Activated B cell treated with CpG ODN at 0.5 μM for 24 hours (primary cell): ENCODE measurements at regions not wholly inside any gene's neighbourhood (a gene's known extent, or its start where the extent isn't known, plus 50 kb on each side); places are given as distances from the start of the nearest gene placed in this dataset.
A peak's percentile ranks its signal among the peaks of the same experiment; 100 is the strongest.
"Not testable (repeated sequence)": the region's sequence is repeated elsewhere in the genome, so short reads cannot be mapped to it uniquely, and the experiment has no call there.

ENCODE experiments used
- ATAC-seq: fragments of 200-7000 bp; cut with Tn5 transposase; one replicate; pipeline ENCODE4 v1.10.0; 2021; ENCODE audit warnings: low read depth, mild to moderate bottlenecking, moderate library complexity
- CTCF ChIA-PET: fragments of 350-600 bp; sonication (Branson Sonifier 250); formaldehyde crosslinking; loops from one replicate; lab custom pipeline; 2021; ENCODE audit warnings: antibody characterized with exemption; lab: Charles Lee
- POLR2A ChIA-PET: fragments of 350-600 bp; sonication (Branson Sonifier 250); formaldehyde crosslinking; loops from one replicate; lab custom pipeline; 2021; ENCODE audit warnings: antibody characterized with exemption; lab: Charles Lee
- DNase-seq: peaks from one replicate; pipeline ENCODE4 v3.0.0; 2022
- H3K27ac Mint-ChIP-seq: one replicate; pipeline ENCODE4 v1.8.0; 2020; ENCODE audit warnings: mixed read lengths
- H3K27me3 Mint-ChIP-seq: one replicate; pipeline ENCODE4 v1.8.0; 2021; ENCODE audit warnings: mixed read lengths
- H3K36me3 Mint-ChIP-seq: one replicate; pipeline ENCODE4 v1.8.0; 2021; ENCODE audit warnings: low read depth, mixed read lengths
- H3K4me1 Mint-ChIP-seq: one replicate; pipeline ENCODE4 v1.8.0; 2021; ENCODE audit warnings: mixed read lengths
- H3K4me3 Mint-ChIP-seq: one replicate; pipeline ENCODE4 v1.8.0; 2020; ENCODE audit warnings: mild to moderate bottlenecking, mixed read lengths
- H3K9me3 Mint-ChIP-seq: one replicate; pipeline ENCODE4 v1.8.0; 2020; ENCODE audit warnings: mixed read lengths
- intact Hi-C: fragments of 100-400 bp; cut with micrococcal nuclease; formaldehyde crosslinking; loops from one replicate; pipeline ENCODE4 v1.15.1; 2024

GRCh38 chr2:89195636-89196251 lies 504.3 kb downstream of the RPIA start:
- peak; percentile 55 for ATAC-seq
- H3K27ac Mint-ChIP-seq, CTCF ChIA-PET, DNase-seq, intact Hi-C loops, H3K9me3 Mint-ChIP-seq, H3K36me3 Mint-ChIP-seq, H3K4me3 Mint-ChIP-seq, H3K27me3 Mint-ChIP-seq, POLR2A ChIA-PET: not testable (repeated sequence)
- peaks cover 22% of the 10 kb centered on the region for H3K4me1 Mint-ChIP-seq

- Mint-ChIP-seq H3K4me3 (peak overlapping the region; percentile 56), H3K27ac (peak overlapping the region; percentile 50), H3K4me1 (peaks cover 22% of the 10 kb centered on the region)
- POLR2A ChIA-PET, H3K27me3 Mint-ChIP-seq, H3K36me3 Mint-ChIP-seq, intact Hi-C loops, DNase-seq, H3K9me3 Mint-ChIP-seq, CTCF ChIA-PET: not testable (repeated sequence)
- ATAC-seq: peak; percentile 88
Observed at GRCh38 chr2:89196719-89197118, 505.2 kb downstream of the RPIA start.

- POLR2A ChIA-PET, DNase-seq, H3K36me3 Mint-ChIP-seq, H3K27ac Mint-ChIP-seq, H3K9me3 Mint-ChIP-seq, intact Hi-C loops, H3K4me3 Mint-ChIP-seq, H3K27me3 Mint-ChIP-seq, CTCF ChIA-PET, ATAC-seq: not testable (repeated sequence)
- peaks cover 22% of the 10 kb centered on the region for H3K4me1 Mint-ChIP-seq
Observed at GRCh38 chr2:89198026-89198425, 506.6 kb downstream of the RPIA start.

- H3K36me3 Mint-ChIP-seq, H3K9me3 Mint-ChIP-seq, DNase-seq, POLR2A ChIA-PET, H3K4me3 Mint-ChIP-seq, H3K27me3 Mint-ChIP-seq, H3K27ac Mint-ChIP-seq, intact Hi-C loops, ATAC-seq, CTCF ChIA-PET: not testable (repeated sequence)
- peaks cover 19% of the 10 kb centered on the region for H3K4me1 Mint-ChIP-seq
Observed at GRCh38 chr2:89199453-89200246, 508.2 kb downstream of the RPIA start.

GRCh38 chr2:89200247-89200527 lies 508.7 kb downstream of the RPIA start:
- ATAC-seq, H3K9me3 Mint-ChIP-seq, H3K36me3 Mint-ChIP-seq, H3K27ac Mint-ChIP-seq, CTCF ChIA-PET, intact Hi-C loops, DNase-seq, H3K27me3 Mint-ChIP-seq, H3K4me3 Mint-ChIP-seq: not testable (repeated sequence)
- POLR2A ChIA-PET: interaction anchor here (0.6 kb wide), 1 partner anchor 329 kb away, joined by 19 read pairs; no protein-coding TSS in a partner anchor
- peaks cover 16% of the 10 kb centered on the region for H3K4me1 Mint-ChIP-seq

GRCh38 chr2:89202518-89202917 lies 511.0 kb downstream of the RPIA start:
- H3K4me3 Mint-ChIP-seq, H3K27ac Mint-ChIP-seq, ATAC-seq, CTCF ChIA-PET, H3K9me3 Mint-ChIP-seq, H3K4me1 Mint-ChIP-seq, DNase-seq, POLR2A ChIA-PET, intact Hi-C loops, H3K27me3 Mint-ChIP-seq, H3K36me3 Mint-ChIP-seq: not testable (repeated sequence)

- H3K27ac Mint-ChIP-seq, H3K27me3 Mint-ChIP-seq, CTCF ChIA-PET, H3K9me3 Mint-ChIP-seq, POLR2A ChIA-PET, H3K4me3 Mint-ChIP-seq, H3K36me3 Mint-ChIP-seq, intact Hi-C loops: not testable (repeated sequence)
- DNase-seq: peak; percentile 43
- peak; percentile 47 for ATAC-seq
- H3K4me1 Mint-ChIP-seq: peaks cover 10% of the 10 kb centered on the region
Observed at GRCh38 chr2:89205153-89205552, 513.7 kb downstream of the RPIA start.

GRCh38 chr2:89208144-89208932 lies 516.9 kb downstream of the RPIA start:
- CTCF ChIA-PET, H3K36me3 Mint-ChIP-seq, H3K9me3 Mint-ChIP-seq, H3K27me3 Mint-ChIP-seq, H3K4me3 Mint-ChIP-seq, POLR2A ChIA-PET, DNase-seq, intact Hi-C loops: not testable (repeated sequence)
- ATAC-seq: peak; percentile 64
- Mint-ChIP-seq H3K27ac (peak overlapping the region; percentile 18), H3K4me1 (peaks cover 13% of the 10 kb centered on the region)

GRCh38 chr2:89213151-89213550 lies 521.7 kb downstream of the RPIA start:
- POLR2A ChIA-PET, intact Hi-C loops, H3K4me3 Mint-ChIP-seq, H3K27me3 Mint-ChIP-seq, H3K9me3 Mint-ChIP-seq, H3K27ac Mint-ChIP-seq, DNase-seq, CTCF ChIA-PET, H3K36me3 Mint-ChIP-seq: not testable (repeated sequence)
- ATAC-seq: peak; percentile 82
- H3K4me1 Mint-ChIP-seq: peaks cover 21% of the 10 kb centered on the region

GRCh38 chr2:89213811-89214210 lies 522.3 kb downstream of the RPIA start:
- DNase-seq, intact Hi-C loops, H3K9me3 Mint-ChIP-seq, H3K36me3 Mint-ChIP-seq, H3K27ac Mint-ChIP-seq, CTCF ChIA-PET, POLR2A ChIA-PET, H3K27me3 Mint-ChIP-seq: not testable (repeated sequence)
- Mint-ChIP-seq H3K4me1 (peaks cover 15% of the 10 kb centered on the region), H3K4me3 (peak overlapping the region; percentile 60)
- peak; percentile 76 for ATAC-seq

GRCh38 chr2:89221474-89221873 lies 530.0 kb downstream of the RPIA start:
- POLR2A ChIA-PET, H3K4me3 Mint-ChIP-seq, H3K27ac Mint-ChIP-seq: not testable (repeated sequence)

More at GRCh38 chr2:89221474-89221873, 530.0 kb downstream of the RPIA start:
- intact Hi-C loops, H3K36me3 Mint-ChIP-seq, CTCF ChIA-PET, H3K9me3 Mint-ChIP-seq, H3K4me1 Mint-ChIP-seq, DNase-seq, H3K27me3 Mint-ChIP-seq, ATAC-seq: not testable (repeated sequence)
